Vagina (tissue), 2 donors: ENCODE measurements at regions not wholly inside any gene's neighbourhood (a gene's known extent, or its start where the extent isn't known, plus 50 kb on each side); places are given as distances from the start of the nearest gene placed in this dataset.

ENCODE experiments used
- CTCF ChIP-seq, 3 experiments: fragments of 450-650 bp in 2 of 3; fragments of 200-600 bp in 1 of 3; sonication (generic) in 1 of 3; IDR thresholded peaks; one replicate each; pipeline ENCODE4 v1.5.1; 2017 to 2019; ENCODE audit warnings: antibody characterized with exemption in 3 of 3, mild to moderate bottlenecking in 2 of 3, moderate library complexity in 2 of 3
- POLR2A ChIP-seq, 2 donors: fragments of 450-650 bp; IDR thresholded peaks; one replicate each; pipeline ENCODE4 v1.6.1; 2017; ENCODE audit warnings: antibody characterized with exemption in 2 of 2, mild to moderate bottlenecking in 2 of 2, moderate library complexity in 2 of 2

- no peak for TF ChIP-seq CTCF (IDR thresholded peaks at IDR 0.05)
- TF ChIP-seq POLR2A (IDR thresholded peaks at IDR 0.05) = no peak
These were observed 99.9 kb upstream of the CCDC80 start for GRCh38 chr3:112740835-112741234.
